ENCODE measurements at regions not wholly inside any gene's neighbourhood (a gene's known extent, or its start where the extent isn't known, plus 50 kb on each side); places are given as distances from the start of the nearest gene placed in this dataset.

DNA sequence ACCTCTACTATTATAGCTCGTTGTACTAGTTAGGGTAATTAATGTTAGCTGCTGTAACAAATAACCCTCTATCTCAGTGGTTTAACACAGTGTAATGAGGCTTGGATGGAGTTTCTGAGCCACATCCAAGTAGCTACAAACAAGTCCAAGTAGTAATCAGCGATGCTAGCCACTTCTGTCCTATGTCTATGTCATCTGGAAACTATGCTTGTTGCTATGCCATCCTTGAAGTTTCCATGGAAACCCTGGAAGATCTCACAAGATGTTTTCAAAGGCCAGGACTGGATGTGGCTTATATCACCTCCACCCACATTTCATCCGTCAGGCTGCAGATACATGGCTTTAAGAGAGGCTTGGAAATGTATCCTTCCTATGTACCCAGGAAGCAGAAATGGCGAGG lies 422.1 kb downstream of the AACS start:
- intact Hi-C loops (cut with DNase I) = no loop called here
- no peaks in the 10 kb centered on the region for H3K36me3 ChIP-seq (replicated peaks in 1 of 2)
- H3K4me3 ChIP-seq = no peak overlapping the region
- 65 to 78% (median 72%) methylated on average over 4 of the region's 4 CpGs for WGBS, 4 donors
- no peak overlapping the region for H3K27ac ChIP-seq
- H3K9me3 ChIP-seq (replicated peaks in 1 of 3) = no peaks in the 10 kb centered on the region
- TF ChIP-seq, protein P1, sequence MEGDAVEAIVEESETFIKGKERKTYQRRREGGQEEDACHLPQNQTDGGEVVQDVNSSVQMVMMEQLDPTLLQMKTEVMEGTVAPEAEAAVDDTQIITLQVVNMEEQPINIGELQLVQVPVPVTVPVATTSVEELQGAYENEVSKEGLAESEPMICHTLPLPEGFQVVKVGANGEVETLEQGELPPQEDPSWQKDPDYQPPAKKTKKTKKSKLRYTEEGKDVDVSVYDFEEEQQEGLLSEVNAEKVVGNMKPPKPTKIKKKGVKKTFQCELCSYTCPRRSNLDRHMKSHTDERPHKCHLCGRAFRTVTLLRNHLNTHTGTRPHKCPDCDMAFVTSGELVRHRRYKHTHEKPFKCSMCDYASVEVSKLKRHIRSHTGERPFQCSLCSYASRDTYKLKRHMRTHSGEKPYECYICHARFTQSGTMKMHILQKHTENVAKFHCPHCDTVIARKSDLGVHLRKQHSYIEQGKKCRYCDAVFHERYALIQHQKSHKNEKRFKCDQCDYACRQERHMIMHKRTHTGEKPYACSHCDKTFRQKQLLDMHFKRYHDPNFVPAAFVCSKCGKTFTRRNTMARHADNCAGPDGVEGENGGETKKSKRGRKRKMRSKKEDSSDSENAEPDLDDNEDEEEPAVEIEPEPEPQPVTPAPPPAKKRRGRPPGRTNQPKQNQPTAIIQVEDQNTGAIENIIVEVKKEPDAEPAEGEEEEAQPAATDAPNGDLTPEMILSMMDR (IDR thresholded peaks at IDR 0.05) = no peak
- TF ChIP-seq POLR2A (IDR thresholded peaks at IDR 0.05) = no peak
- H3K4me1 ChIP-seq (replicated peaks in 1 of 2) = no peaks in the 10 kb centered on the region
- H3K27me3 ChIP-seq = no peaks in the 10 kb centered on the region
- no peak for DNase-seq

DNA sequence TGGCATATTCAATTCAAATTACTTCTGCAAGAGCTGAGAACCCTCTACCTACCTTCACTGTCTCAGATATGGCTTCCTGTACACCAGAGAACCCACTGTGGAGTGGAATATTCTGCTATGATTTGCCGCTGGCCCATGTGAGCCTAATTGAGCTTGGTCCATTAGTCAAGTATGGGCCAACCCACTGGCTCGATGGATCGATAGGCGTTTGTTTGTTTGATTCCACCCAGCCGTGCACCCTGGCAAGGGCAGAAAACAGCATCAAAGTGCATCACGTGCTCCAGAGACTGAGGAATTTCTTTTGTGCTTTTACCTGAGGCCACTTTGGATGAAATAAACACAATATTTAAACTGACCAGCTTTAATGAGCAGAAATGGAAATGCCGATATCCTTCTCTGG lies 426.3 kb downstream of the AACS start:
- H3K27ac ChIP-seq = no peak overlapping the region
- 82 to 88% (median 84%) methylated on average over 7 of the region's 7 CpGs for WGBS, 4 donors
- H3K36me3 ChIP-seq (replicated peaks in 1 of 2) = no peaks in the 10 kb centered on the region
- no peaks in the 10 kb centered on the region for H3K9me3 ChIP-seq (replicated peaks in 1 of 3)
- H3K4me3 ChIP-seq = no peak overlapping the region
- intact Hi-C loops (cut with DNase I) = no loop called here
- no peak for DNase-seq
- H3K4me1 ChIP-seq (replicated peaks in 1 of 2) = no peaks in the 10 kb centered on the region
- no peak for TF ChIP-seq POLR2A (IDR thresholded peaks at IDR 0.05)
- TF ChIP-seq, protein P1 (IDR thresholded peaks at IDR 0.05) = no peak
- no peaks in the 10 kb centered on the region for H3K27me3 ChIP-seq

DNA sequence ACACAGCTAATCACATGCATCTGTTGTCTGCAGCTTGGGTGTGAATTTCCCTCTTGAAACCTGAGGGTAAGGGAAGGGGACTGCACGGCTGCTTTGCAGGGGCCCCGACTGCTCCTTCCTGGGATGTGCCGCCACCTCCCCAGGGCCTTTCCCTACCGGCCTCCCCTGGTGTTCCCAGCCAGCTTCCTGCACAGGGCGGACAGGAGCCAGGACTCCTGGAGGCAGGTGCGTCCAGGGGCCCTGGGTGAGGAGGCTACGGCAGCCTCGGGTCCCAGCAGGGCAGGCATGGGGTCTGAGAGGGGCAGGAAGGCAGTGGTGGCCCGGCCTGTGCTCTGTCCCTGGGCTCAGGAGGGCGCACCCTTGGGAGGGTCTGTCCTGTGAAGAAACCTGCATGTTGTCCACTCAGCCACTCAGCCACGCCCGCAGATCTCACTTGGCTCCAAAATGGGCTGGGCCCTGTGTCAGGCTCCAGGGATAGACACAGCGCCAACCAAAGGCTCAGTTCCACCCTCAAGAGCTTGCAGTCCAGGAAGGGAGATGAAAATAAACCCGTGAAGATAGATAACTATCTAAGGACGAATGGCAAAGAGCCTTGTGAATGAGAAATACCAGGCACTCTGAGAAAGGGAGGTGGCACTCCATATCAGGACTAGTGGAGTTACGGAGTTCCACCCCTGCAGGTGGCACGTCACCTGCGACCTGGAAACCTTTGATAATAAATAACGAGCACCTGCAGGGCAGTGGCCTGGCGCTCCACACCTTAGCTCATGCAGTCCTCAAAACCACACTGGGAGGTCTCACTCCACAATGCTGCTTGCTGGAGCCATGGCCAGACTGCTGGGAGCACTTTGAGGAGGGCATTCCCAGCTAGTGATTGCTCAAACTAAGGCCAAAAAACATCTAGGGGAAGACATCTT lies 427.4 kb downstream of the AACS start:
- intact Hi-C loops (cut with DNase I) = no loop called here
- no peak overlapping the region for H3K27ac ChIP-seq
- no peaks in the 10 kb centered on the region for H3K9me3 ChIP-seq (replicated peaks in 1 of 3)
- no peak for DNase-seq
- no peaks in the 10 kb centered on the region for H3K4me1 ChIP-seq (replicated peaks in 1 of 2)
- no peak for TF ChIP-seq POLR2A (IDR thresholded peaks at IDR 0.05)
- TF ChIP-seq, protein P1 (IDR thresholded peaks at IDR 0.05) = no peak
- 80 to 85% (median 82%) methylated on average over 8 to 20 of the region's 20 CpGs for WGBS, 4 donors
- H3K4me3 ChIP-seq = no peak overlapping the region
- H3K36me3 ChIP-seq (replicated peaks in 1 of 2) = no peaks in the 10 kb centered on the region
- H3K27me3 ChIP-seq = no peaks in the 10 kb centered on the region

DNA sequence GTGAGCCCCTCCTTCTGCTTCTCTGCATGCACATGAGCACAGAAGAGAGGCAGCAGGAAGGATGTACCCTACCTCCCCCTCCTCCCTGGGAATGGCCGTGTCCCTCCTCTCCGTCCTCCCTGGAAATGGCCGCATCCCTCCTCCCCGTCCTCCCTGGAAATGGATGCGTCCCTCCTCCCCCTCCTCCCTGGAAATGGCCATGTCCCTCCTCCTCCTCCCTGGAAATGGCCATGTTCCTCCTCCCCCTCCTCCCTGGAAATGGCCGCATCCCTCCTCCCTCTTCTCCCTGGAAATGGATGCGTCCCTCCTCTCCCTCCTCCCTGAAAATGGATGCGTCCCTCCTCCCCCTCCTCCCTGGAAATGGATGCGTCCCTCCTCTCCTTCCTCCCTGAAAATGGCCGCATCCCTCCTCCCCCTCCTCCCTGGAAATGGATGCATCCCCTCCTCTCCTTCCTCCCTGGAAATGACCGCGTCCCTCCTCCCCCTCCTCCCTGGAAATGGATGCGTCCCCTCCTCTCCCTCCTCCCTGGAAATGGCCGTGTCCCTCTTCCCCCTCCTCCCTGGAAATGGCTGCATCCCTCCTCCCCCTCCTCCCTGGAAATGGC lies 428.6 kb downstream of the AACS start:
- H3K27me3 ChIP-seq = no peaks in the 10 kb centered on the region
- H3K36me3 ChIP-seq (replicated peaks in 1 of 2) = no peaks in the 10 kb centered on the region
- H3K4me1 ChIP-seq (replicated peaks in 1 of 2) = no peaks in the 10 kb centered on the region
- H3K27ac ChIP-seq = no peak overlapping the region
- no peak for TF ChIP-seq POLR2A (IDR thresholded peaks at IDR 0.05)
- TF ChIP-seq, protein P1 (IDR thresholded peaks at IDR 0.05) = no peak
- H3K9me3 ChIP-seq (replicated peaks in 1 of 3) = no peaks in the 10 kb centered on the region
- 83 to 90% (median 85%) methylated on average over 10 to 14 of the region's 14 CpGs for WGBS, 4 donors
- H3K4me3 ChIP-seq = no peak overlapping the region
- DNase-seq = no peak
- intact Hi-C loops (cut with DNase I) = no loop called here

Measured in adrenal gland (tissue), 9 donors.